HG03095 (cell line): ENCODE measurements at regions not wholly inside any gene's neighbourhood (a gene's known extent, or its start where the extent isn't known, plus 50 kb on each side); places are given as distances from the start of the nearest gene placed in this dataset.
"Not testable (repeated sequence)": the region's sequence is repeated elsewhere in the genome, so short reads cannot be mapped to it uniquely, and the experiment has no call there.

ENCODE experiments used
- ATAC-seq: cut with Tn5 transposase; IDR thresholded peaks from one replicate; pipeline ENCODE4 v1.9.1; 2021; ENCODE audit warnings: moderate library complexity; ENCODE audit not compliant: unreplicated experiment

DNA sequence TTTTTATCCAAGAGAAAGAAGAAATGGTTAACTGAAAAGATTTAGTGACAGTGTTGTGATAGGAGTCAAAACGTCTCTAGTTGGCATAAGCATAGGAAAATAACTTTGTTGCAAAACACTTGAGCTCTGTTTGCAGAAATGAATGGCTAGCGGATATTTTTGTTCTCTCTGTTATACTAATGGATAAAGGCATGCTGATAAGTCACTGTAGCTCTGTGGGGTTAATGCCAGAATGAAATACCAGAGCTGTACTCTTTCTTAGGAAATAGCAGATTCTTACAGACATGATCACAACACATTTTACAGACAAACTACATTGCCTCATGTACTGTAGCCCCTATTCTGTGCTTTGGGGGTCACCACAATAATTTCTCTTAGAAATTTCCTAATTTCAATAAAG lies 202.8 kb downstream of the DMRTA1 start:
- no peak for ATAC-seq

DNA sequence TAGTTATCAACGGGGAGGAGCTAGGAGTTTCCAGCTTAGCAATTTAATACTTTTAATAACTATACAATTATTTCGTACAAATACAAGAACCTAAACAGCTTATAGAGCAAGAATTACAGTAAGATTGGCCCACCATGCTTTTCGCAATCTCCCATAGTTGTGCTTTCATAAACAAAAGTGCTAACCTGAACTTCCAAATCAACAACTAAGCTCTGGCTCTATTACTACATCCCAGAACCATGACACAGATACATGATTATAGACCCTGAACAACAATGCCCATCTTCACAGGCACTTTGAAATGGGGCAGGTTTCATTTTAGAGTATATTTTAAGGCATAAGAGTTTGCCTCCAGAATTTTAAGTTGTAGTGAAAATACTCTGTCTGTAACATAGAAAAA lies 203.5 kb downstream of the DMRTA1 start:
- ATAC-seq: no peak

DNA sequence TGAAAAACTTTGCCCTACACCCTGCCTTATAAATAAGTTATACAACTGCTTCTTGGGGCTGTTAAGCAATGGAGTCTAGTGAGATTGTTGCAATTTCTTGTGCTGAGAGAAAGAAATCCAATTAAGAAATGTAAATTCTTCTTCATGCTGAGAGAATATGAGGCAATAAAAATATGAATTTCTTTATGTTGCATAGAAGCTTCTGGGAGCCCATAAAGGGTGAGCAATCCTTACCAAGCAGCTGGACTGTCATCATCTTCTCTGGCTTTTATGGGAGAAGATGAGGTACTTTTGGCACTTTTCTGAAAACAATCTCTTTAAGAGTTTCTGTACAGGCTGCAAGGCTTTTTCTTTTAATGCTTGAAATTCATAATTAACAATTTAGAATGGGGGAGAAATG lies 204.3 kb downstream of the DMRTA1 start:
- no peak for ATAC-seq

DNA sequence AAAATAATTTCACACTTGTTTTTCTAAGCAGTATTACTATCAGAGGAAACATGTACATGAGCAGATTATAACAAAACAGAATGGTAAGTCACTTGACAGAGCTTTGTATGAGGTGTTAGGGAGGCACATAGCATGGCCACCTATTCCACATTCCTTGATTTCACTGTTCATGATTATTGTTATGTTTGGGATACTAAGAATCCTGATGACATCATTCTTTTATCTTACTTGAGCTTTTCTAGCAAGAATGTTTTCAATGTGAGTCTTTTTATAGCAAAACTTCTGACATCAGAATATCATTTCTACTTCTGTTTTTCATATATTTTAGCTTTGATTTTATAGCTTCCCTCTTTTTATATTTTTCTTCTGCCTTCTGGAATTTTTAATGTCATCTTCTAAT lies 208.2 kb downstream of the DMRTA1 start:
- ATAC-seq: no peak

DNA sequence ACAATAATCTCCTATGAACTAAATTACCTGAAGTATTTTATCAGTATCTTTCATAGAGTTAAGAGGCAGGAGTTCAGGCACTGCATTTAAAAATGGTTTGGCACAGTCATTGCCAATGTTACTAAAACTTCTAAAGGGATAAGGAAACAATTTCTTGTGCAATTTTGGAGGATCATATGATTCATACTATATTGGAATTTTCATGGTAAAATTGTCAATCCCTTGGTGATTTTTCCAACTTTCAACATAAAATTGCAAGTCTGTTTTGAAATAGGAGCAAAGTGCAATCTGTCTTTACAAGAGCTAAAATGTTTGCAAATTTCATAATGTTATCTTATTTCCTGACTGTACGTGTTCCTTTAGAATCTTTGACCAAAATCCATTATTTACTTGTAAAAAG lies 211.1 kb downstream of the DMRTA1 start:
- ATAC-seq: no peak

DNA sequence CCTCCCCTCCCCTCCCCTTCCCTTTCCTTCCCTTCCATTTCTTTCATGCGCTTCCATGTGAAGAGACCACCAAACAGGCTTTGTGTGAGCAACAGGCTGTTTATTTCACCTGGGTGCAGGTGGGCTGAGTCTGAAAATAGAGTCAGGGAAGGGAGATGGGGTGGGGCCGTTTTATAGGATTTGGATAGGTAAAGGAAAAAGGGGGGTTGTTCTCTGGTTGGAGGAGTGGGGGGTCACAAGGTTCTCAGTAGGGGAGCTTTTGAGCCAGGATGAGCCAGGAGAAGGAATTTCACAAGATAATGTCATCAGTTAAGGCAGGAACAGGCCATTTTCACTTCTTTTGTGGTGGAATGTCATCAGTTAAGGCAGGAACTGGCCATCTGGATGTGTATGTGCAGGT lies 211.9 kb downstream of the DMRTA1 start:
- ATAC-seq: not testable (repeated sequence)

DNA sequence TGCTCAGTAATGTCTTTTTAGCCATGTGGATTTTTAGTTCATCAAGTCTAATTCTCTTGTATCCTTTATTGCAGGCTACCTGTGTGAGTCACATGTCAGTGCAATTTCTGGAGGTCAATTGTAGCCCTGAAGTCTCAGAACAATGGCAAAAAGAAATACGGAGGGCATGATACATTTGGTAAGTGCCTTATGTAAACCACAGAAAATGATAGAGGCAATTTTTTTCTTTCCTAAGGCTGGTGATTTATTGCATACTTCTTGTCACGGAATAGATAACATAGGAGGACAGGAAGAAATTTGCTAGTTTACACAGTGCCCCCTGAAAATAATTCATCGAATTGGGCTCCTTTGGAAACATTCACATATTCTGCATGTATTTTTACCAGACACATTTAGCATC lies 235.9 kb downstream of the DMRTA1 start:
- no peak for ATAC-seq

DNA sequence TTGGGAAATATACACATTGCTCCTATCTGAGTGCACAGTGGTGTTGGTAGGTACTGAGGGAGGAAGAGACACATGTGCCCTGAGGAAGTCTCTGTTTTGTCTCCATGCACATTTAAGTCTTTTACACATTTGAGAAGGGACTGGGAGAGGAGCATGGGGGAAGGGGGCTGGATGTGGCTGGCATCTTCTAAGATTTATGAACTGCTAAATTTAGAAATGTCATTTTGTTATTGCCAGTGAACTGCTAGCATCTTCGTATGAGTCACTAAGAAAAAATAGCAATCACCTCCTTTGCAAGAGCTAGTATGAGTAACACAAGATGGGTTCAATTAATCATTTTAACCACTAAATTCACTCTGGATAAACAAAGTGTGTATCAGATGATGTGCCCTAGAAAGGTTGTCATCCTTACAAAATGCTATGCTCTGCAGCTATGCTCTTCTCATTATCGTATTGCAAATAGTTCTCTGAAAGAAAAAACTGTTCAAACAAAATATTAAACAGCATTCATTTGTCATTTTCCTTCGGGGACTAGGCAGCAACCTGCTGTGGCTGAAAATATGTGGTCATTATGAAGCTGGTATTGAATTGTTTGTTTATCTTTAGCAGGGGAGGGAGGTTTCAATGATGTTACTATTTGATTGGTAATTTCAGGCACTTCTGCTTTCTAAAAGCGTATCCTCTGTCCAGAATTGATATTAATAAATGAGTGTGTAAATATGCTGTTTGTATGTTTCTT lies 236.5 kb downstream of the DMRTA1 start:
- ATAC-seq: no peak

DNA sequence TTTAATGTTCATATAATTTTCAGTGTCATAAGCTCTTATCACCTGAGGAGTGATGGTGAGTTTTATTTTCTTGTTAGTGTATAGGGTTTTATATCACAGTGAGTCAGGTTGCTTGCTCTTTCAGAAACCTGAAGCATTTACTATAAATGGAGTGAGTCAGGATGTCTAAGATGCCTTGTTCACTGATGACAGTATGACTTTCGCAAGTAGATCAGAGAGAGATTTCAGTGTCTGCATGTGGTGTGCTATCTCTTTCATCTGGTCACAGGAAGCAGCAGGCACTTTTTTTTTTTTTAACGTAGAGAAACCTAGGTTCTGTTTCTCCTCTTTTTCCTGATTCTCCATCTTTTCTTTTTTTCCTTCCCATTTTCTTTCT lies 237.1 kb downstream of the DMRTA1 start:
- no peak for ATAC-seq

DNA sequence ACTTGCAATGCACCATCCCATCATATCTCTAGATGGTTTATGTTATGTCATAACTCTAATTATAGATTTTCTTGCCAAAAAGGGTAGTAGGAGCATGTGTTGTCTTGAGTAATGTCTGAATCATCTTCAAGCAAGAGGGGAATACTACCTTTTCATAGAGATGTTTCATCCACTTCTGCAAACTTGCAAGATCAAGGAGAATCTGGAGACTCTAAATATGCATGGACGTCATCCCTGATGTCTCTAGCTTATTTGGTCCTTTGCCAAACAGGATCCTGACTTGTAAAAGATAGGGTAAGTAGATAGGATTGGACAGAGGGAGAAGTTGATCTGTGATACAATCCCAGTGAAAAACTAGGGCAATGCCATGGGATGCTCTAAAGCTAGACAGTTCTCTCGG lies 246.5 kb downstream of the DMRTA1 start:
- no peak for ATAC-seq

DNA sequence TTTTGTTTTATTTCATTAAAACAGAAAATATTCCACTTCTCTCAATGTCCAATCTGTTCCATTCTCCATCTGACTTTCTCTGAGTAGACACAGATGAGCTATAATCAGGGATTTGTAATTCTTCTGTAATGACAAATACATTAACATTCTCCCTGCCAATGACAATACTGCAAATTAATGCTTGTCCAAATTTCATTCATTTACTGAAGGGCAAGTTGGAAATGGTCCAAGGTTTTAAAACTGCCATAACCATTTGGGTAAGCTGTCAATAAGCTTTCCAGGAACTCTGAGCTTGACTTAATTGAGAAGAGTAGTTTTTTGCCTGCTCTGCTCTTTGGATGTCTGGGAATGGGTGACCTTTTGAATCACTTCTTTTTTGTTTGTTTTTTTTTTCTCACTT lies 253.5 kb downstream of the DMRTA1 start:
- no peak for ATAC-seq

DNA sequence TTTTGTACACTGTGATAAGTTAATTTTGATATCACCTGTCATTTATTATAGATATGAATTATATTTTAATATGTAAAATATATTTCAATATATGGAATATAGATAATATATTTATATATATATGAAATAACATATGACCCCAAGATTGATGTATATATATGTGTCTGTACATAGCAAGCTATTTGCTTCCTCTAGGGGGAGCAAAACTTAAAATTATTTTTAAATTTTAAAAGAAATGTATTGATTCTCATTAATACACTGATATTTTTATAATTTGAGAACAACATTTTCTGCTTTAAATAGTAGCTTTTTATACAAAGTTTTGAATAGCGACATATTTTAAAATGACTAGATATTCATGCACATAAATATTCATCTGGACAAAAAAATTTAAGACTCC lies 272.0 kb downstream of the DMRTA1 start:
- no peak for ATAC-seq

DNA sequence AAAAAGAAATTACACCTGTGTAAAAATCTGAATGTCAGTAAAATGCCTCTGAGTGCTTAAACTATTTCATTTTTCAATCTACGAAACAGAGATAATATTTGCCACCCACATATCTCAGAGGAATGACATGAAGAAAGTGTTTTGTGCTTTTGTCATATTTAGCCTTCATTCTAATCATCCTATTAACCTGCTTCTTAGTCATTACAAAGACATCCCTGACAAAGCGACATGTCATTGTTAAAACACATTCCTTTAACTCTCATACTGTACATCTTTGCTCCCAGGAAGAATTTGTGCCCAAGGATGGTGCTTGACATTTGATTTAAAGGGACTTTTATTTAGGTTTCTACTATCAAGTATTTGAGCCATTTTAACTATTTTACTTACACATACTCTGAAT lies 275.9 kb downstream of the DMRTA1 start:
- no peak for ATAC-seq

DNA sequence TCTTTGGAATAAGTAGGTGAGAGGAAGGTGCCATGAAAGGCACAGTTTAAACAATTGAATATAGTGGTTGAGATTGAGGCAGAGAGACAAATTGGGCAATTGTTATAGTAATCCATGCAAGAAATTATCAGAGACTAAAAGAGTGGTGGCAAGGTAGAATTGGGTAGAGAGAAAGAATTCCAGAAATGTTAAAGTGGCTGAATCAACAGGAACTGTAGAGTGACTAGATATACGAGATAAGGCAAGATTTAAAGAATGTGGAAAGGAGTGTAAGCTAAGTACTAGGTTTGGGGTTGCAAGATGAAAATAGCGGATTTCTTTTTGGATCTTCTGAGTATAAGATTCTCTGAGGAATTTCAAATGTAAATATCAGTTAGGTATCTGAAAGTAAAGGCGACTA lies 285.2 kb downstream of the DMRTA1 start:
- no peak for ATAC-seq

DNA sequence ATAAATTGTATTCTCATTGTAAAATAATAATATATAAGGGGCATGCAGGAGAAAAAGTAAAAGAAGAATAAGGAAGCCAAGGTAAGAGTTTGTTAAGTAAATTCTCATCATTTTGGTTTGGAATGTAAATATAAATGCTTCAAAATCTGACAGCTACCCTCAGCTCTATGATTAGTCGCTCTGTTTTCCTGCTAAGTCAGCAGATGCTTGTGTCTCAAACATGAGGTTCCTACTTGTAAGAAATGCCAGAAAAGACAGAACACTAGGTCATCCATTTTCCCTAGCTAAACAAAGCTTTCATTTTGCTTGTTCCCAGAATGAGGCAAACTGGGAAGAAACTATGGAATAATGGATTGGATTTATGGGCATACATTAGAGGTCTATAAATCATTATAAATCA lies 293.1 kb downstream of the DMRTA1 start:
- no peak for ATAC-seq

DNA sequence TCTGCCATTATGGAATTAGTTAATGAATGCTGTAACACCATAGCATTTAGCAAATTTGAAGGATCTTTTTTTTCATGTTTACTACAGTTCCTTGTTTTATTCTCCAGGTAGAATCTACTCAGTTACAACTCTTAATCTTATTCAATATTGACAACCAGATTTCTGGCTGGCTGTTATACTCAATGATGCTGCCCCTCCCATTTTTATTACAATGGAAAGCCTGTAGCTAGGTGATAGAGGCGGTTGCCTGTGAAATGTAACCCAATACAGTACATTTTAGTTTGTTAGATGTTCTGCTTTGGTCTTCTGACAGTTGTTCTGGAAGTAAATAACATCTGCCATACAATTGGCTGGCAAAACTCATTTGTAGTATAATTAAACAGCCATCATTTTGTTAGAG lies 294.2 kb downstream of the DMRTA1 start:
- no peak for ATAC-seq

DNA sequence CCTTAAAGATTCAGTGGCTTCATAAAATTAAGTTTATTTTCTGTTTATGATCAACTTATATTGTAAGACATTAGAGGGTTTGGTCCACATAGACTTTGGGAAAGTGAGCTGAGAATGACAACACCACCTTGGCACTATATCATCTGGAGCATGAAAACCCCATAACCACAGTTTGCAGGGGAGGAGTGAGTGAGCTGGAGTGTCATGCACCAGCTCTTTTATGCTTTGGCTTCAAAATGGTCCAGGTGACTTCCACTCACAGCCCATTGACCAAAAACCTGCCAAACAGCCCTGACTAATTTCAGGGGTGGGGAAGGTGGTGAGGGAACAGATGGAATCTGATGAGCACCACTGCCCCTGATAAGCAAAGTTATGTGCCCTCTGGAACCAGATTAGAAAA lies 295.8 kb downstream of the DMRTA1 start:
- no peak for ATAC-seq

DNA sequence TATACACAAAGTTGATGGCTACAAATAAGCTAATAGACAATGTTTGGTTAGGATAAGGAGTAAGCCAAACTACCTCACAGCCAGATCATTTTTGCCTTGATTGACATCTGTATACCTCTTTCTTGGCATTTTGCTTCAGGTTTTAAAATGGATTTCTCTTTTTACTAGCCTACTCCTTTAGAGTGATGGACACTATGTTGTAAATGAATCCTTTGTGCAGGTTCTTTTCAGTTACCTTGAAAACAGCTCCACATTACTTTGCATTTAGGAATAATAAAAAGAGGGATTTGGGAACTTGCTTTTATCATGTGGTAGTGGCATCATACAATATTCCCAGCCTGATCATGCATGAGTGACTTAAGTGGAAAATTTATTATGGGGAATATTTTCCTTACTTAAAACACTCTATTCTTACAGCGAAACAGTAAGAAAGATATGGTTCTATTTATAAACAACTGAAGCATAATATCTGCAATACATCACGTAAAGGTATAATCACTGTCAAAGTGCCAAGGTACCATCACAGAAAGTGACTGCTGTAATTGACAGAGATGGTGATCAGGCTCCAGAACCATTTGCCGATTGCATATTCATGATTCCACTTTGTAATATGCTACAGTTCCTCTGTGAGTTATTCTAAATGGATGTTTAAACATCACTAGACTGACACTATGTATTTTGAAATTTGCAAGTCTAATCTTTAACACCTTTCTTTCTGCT lies 327.0 kb downstream of the DMRTA1 start:
- ATAC-seq: no peak

DNA sequence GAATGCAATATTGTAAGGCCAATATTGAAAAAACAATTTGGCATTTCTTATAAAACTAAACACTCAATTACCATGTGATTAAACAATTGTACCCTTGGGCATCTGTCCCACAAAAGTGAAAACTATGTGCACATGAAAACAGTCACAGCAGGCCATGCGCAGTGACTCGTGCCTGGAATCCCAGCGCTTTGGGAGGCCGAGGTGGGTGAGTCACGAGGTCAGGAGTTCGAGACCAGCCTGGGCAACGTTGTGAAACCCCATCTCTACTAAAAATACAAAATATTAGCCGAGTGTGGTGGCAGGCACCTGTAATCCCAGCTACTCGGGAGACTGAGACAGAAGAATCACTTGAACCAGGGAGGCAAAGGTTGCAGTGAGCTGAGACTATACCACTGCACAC lies 343.7 kb downstream of the DMRTA1 start:
- ATAC-seq: no peak

DNA sequence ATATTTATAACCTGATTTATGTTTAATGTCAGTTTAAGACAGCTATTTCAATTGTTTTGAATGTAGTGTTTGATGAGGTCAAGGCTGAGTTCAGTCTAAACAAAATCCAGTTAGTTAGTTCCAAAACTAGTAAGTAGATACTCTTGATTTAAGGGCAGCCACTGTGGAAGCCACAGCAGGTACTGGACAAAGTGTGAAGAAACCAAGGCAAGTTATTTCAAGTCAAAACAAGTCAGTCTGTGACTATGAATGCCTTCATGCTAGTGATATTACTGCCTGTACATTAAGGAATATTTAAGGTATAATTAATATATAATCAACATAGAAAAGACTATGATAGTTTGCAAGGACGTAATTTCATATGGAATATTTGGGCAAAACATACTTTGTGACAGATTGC lies 362.3 kb downstream of the DMRTA1 start:
- ATAC-seq: no peak

DNA sequence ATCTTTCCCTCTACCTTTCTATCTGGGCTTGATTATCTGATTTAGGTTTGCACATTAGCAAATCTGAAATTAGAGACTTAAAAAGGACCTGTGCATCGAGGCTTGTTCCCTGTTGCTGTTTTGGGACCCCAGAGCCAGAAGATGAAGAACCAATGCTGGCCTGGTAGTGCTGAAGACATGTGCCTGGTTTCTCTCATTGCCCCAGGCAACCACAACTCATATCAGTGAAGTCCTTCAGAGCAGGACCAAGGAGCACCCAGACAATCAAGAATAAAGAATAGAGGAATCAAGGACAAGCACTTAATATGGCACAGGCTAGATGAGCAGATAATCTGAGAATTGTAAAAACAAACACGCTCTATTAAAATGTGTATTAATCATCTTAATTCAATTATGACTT lies 362.7 kb downstream of the DMRTA1 start:
- ATAC-seq: no peak

DNA sequence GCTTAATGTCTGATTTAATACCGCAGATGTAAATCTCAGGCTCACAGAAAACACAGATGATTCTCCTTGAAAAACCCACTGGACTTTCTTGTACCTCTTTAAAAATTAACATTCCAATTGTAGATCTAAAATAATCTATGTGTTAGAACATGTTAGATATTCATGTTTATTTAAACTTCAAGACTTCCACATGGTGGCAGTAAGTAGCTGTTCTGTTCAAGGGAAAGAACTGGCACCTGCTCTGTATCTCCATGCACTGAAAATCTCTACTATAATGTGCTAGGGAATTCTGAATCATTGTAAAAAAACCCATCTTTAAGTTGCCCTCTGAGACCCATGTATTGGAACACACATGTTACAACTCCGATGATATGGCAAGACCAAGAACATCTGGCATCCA lies 366.9 kb downstream of the DMRTA1 start:
- ATAC-seq: no peak

DNA sequence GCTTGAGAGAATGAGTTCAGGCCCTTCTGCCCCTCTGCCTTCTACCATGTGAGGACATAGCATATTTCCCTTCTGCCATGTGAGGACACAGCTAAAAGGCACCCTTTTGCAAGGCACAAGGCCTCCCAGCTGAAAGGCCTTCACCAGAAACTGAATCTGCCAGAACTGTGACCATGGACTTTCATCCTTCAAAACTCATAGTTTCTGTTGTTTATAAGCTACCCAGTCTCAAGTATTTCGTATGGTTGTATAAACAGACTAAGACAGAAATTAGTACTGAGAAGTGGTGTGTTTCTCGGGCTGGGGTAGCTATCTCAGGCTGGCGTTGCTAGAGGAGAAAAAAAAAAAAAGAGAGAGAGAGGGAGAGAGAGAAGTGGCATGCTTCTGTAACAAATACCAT lies 368.6 kb downstream of the DMRTA1 start:
- no peak for ATAC-seq
